Prostate gland (tissue), 2 donors: ENCODE measurements at regions not wholly inside any gene's neighbourhood (a gene's known extent, or its start where the extent isn't known, plus 50 kb on each side); places are given as distances from the start of the nearest gene placed in this dataset.

Experiments used
- CTCF ChIP-seq, 4 experiments: fragments of 200-600 bp in 2 of 4; fragments of 450-650 bp in 2 of 4; sonication (generic) in 2 of 4; IDR thresholded peaks; 1 replicate in 3 of 4; 2 replicates in 1 of 4; pipeline ENCODE4 v1.5.1; 2016 to 2019; ENCODE audit warnings: antibody characterized with exemption in 4 of 4, mild to moderate bottlenecking in 2 of 4, moderate library complexity in 2 of 4
- POLR2A ChIP-seq: fragments of 450-650 bp; IDR thresholded peaks from one replicate; pipeline ENCODE4 v1.6.1; 2016; ENCODE audit warnings: antibody characterized with exemption, mild to moderate bottlenecking
- POLR2AphosphoS5 ChIP-seq: sonication (generic); formaldehyde crosslinking; IDR thresholded peaks from one replicate; pipeline ENCODE4 v1.6.1; 2017; ENCODE audit warnings: antibody characterized with exemption

GRCh38 chr9:121601194-121601593 is 50.2 kb upstream of the DAB2IP start:
- no peak for TF ChIP-seq CTCF (IDR thresholded peaks at IDR 0.05)
- TF ChIP-seq POLR2AphosphoS5, result no peak
- TF ChIP-seq POLR2A, result no peak
